Activated CD8-positive, alpha-beta memory T cell treated with anti-CD3 and anti-CD28 coated beads, Interleukin-2, amount 10 ng/mL, durations not matched to agents 7 days and 5 days (primary cell): ENCODE measurements at regions not wholly inside any gene's neighbourhood (a gene's known extent, or its start where the extent isn't known, plus 50 kb on each side); places are given as distances from the start of the nearest gene placed in this dataset.

Experiments
- ATAC-seq: fragments of 150-1000 bp; cut with Tn5 transposase; one replicate; pipeline ENCODE4 v1.10.0; 2021; ENCODE audit warnings: moderate library complexity
- CTCF ChIA-PET: fragments of 350-600 bp; sonication (Branson Sonifier 250); formaldehyde crosslinking; loops from one replicate; lab custom pipeline; 2021; ENCODE audit warnings: antibody characterized with exemption; lab: Charles Lee
- DNase-seq: peaks from one replicate; pipeline ENCODE4 v3.0.0-alpha.2; 2020
- H3K27ac Mint-ChIP-seq: one replicate; pipeline ENCODE4 v1.8.0; 2021; ENCODE audit warnings: mild to moderate bottlenecking, mixed read lengths
- H3K27me3 Mint-ChIP-seq: one replicate; pipeline ENCODE4 v1.8.0; 2021; ENCODE audit warnings: mixed read lengths
- H3K36me3 Mint-ChIP-seq: one replicate; pipeline ENCODE4 v1.8.0; 2021; ENCODE audit warnings: mild to moderate bottlenecking, mixed read lengths
- H3K4me1 Mint-ChIP-seq: one replicate; pipeline ENCODE4 v1.8.0; 2021; ENCODE audit warnings: mixed read lengths
- H3K4me3 Mint-ChIP-seq: one replicate; pipeline ENCODE4 v1.8.0; 2021; ENCODE audit warnings: mild to moderate bottlenecking, moderate library complexity, mixed read lengths
- H3K9me3 Mint-ChIP-seq: one replicate; pipeline ENCODE4 v1.8.0; 2022; ENCODE audit warnings: low read depth, mixed read lengths

DNA sequence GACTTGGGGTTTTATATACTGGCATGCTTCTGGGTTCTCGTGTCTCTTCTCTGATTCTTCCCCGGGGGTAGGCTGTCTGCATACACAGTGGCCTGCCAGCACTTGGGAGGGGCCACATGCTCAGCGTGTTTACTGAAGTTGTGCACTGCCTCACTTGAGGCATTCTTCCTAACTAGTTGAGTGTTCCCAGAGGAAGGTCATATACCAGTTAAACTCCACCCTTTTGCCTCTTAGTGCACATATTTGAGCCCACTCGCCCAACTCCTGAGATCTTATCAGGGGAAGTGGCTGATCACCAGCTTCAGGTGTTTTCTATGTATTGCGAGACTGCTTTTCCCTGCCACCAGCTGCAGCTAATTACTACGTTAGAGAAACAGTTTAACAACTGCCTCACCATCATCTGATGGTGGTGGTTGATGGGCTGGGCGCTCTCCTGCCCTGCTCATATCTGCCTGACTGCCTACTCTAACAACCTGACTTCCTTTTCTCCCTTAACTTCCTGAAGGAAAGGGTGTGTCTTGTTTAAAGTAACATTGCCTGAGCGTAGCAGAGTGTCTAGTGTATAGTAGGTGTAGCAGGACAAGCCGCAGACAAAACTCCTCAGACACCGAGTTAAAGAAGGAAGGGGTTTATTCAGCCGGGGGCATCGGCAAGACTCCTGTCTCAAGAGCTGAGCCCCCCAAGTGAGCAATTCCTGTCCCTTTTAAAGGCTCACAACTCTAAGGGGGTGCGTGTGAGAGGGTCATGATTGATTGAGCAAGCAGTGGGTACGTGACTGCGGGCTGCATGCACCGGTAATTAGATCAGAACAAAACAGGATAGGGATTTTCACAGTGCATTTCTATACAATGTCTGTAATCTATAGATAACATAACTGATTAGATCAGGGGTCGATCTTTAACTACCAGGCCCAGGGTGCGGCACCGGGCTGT lies 60.1 kb upstream of the CLINT1 start:
- CTCF ChIA-PET: interaction anchor here (0.9 to 1.8 kb wide), 9 partner anchors 11 to 105 kb away, joined by 3 to 5 read pairs (median 3); partner anchors contain the start of gene CLINT1
- peak overlapping the region; percentile 55 for H3K27ac Mint-ChIP-seq
- DNase-seq (peak; percentile 41), ATAC-seq (peak; percentile 20)
- H3K4me3 Mint-ChIP-seq: no peak overlapping the region
- H3K9me3 Mint-ChIP-seq: no peaks in the 10 kb centered on the region
- H3K36me3 Mint-ChIP-seq: no peaks in the 10 kb centered on the region
- no peaks in the 10 kb centered on the region for H3K27me3 Mint-ChIP-seq
- H3K4me1 Mint-ChIP-seq: peaks cover 26% of the 10 kb centered on the region

- Mint-ChIP-seq H3K4me3 (no peak overlapping the region), H3K9me3 (no peaks in the 10 kb centered on the region), H3K4me1 (peaks cover 26% of the 10 kb centered on the region), H3K27me3 (no peaks in the 10 kb centered on the region), H3K36me3 (no peaks in the 10 kb centered on the region), H3K27ac (no peak overlapping the region)
- DNase-seq (peak; percentile 81), ATAC-seq (peak; percentile 88)
- CTCF ChIA-PET: interaction anchor here (0.6 to 1.8 kb wide), 7 partner anchors 10 to 99 kb away, joined by 3 to 4 read pairs (median 3); partner anchors contain the start of gene CLINT1
Measured at GRCh38 chr5:157917899-157918809, 59.2 kb upstream of the CLINT1 start.

GRCh38 chr5:157917491-157917890 lies 58.5 kb upstream of the CLINT1 start:
- no peak for DNase-seq
- no peak overlapping the region for H3K27ac Mint-ChIP-seq
- ATAC-seq: no peak
- CTCF ChIA-PET: interaction anchor here (0.6 to 1.8 kb wide), 2 partner anchors 57 to 83 kb away, joined by 3 to 4 read pairs; no protein-coding TSS in a partner anchor
- H3K9me3 Mint-ChIP-seq: no peaks in the 10 kb centered on the region
- H3K4me1 Mint-ChIP-seq: peaks cover 26% of the 10 kb centered on the region
- H3K27me3 Mint-ChIP-seq: no peaks in the 10 kb centered on the region
- no peak overlapping the region for H3K4me3 Mint-ChIP-seq
- no peaks in the 10 kb centered on the region for H3K36me3 Mint-ChIP-seq

DNA sequence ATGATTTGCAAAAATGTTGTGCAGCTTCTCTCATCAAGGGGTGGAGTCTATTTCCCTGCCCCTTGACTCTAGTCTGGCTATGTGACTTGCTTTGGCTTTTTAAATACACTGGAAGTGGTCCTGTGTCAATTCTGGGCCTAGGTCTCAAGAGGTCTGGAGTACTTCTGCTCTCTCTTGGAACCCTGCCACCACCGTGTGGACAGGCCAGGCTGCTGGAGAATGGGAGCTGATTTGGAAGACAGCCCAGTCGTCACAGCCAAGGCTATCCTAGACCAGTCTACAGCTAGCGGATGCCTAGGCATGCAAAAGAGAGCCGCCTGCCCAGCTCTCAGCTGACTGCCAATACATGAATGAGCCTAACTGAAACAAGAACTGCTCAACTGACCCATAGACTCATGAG lies 56.7 kb upstream of the CLINT1 start:
- no peak for DNase-seq
- Mint-ChIP-seq H3K4me1 (peaks cover 26% of the 10 kb centered on the region), H3K4me3 (no peak overlapping the region), H3K36me3 (no peaks in the 10 kb centered on the region), H3K27ac (no peak overlapping the region), H3K9me3 (no peaks in the 10 kb centered on the region), H3K27me3 (no peaks in the 10 kb centered on the region)
- ATAC-seq: no peak
- CTCF ChIA-PET: interaction anchor here (0.8 to 1.4 kb wide), 3 partner anchors 11 to 33 kb away, joined by 3 read pairs; no protein-coding TSS in a partner anchor

GRCh38 chr5:157914151-157914788 lies 55.3 kb upstream of the CLINT1 start:
- Mint-ChIP-seq H3K4me1 (peaks cover 19% of the 10 kb centered on the region), H3K27ac (no peak overlapping the region), H3K4me3 (no peak overlapping the region), H3K36me3 (no peaks in the 10 kb centered on the region), H3K9me3 (no peaks in the 10 kb centered on the region), H3K27me3 (peaks cover under 1% of the 10 kb centered on the region)
- CTCF ChIA-PET: interaction anchor here (1.4 kb wide), 1 partner anchor 34 kb away, joined by 3 read pairs; no protein-coding TSS in a partner anchor
- no peak for DNase-seq
- no peak for ATAC-seq

DNA sequence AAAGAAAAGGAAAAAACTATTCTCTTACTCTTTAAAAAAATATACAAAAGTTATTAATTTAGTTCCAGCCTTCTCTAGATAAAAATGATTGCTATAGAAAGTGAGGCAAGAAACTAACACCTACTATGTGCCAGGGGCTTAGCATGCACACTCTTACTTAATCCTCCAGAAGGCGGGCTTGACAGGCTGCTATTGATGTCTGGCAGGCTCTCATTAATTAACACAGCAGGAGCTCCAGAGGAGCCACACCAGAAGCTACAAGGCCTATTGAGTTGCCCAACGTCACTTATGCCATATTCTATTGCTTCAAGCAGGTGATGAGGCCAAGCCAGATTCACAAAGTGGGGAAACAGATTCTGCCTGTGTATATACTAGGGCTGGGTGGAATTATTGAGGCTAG lies 54.6 kb upstream of the CLINT1 start:
- ATAC-seq (no peak), DNase-seq (no peak)
- H3K27me3 Mint-ChIP-seq: peaks cover 2% of the 10 kb centered on the region
- H3K4me1 Mint-ChIP-seq: peaks cover 12% of the 10 kb centered on the region
- H3K9me3 Mint-ChIP-seq: no peaks in the 10 kb centered on the region
- CTCF ChIA-PET: no interaction called here
- H3K36me3 Mint-ChIP-seq: no peaks in the 10 kb centered on the region
- no peak overlapping the region for H3K27ac Mint-ChIP-seq
- no peak overlapping the region for H3K4me3 Mint-ChIP-seq

DNA sequence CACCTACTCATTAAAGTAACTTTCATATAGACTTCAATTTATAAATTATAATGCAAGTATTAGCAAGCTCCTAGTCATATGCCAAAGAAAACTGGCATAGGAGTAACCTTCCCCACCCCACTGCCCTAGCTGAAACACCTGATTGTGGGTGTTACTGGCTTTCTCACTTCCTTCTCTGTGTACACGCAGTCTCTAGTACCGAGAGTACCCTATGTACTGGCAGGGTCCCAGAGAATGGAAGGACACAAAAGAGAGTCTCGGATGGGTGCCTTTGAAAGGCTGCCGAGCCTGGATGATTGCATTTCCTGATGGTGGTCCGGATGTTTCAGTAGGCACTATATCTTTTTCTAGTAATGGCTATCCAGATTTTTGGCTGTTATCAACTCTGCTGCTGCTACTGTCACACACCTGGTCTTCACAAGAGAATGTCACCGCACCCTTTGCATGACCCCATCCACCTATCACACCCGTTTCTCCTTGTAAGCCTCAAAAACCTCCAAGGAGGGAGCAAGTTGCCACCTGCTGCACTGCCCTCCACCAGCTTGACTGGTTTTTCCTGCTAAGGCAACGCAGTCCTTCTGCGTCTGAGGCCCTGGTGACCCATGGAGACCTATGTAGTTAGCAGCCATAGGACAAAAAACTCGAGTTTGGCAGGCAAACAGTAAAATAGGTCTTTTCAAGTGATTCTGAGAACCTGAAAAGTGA lies 53.8 kb upstream of the CLINT1 start:
- CTCF ChIA-PET: no interaction called here
- H3K27me3 Mint-ChIP-seq: peaks cover 2% of the 10 kb centered on the region
- H3K36me3 Mint-ChIP-seq: no peaks in the 10 kb centered on the region
- DNase-seq (no peak), ATAC-seq (no peak)
- H3K4me3 Mint-ChIP-seq: no peak overlapping the region
- peaks cover 4% of the 10 kb centered on the region for H3K4me1 Mint-ChIP-seq
- H3K9me3 Mint-ChIP-seq: no peaks in the 10 kb centered on the region
- no peak overlapping the region for H3K27ac Mint-ChIP-seq

GRCh38 chr5:157911568-157911967 lies 52.6 kb upstream of the CLINT1 start:
- ATAC-seq (no peak), DNase-seq (no peak)
- Mint-ChIP-seq H3K4me1 (no peaks in the 10 kb centered on the region), H3K27ac (no peak overlapping the region), H3K27me3 (peaks cover 2% of the 10 kb centered on the region), H3K36me3 (no peaks in the 10 kb centered on the region), H3K9me3 (no peaks in the 10 kb centered on the region), H3K4me3 (no peak overlapping the region)
- CTCF ChIA-PET: no interaction called here
